ENCODE measurements at regions not wholly inside any gene's neighbourhood (a gene's known extent, or its start where the extent isn't known, plus 50 kb on each side); places are given as distances from the start of the nearest gene placed in this dataset.

- Histone ChIP-seq H3K9me3 (replicated peaks; ENCODE audit: insufficient read depth, low read length) (no peaks in the 10 kb centered on the region), H4K20me1 (ENCODE audit: insufficient read depth, low read length) (no peaks in the 10 kb centered on the region), H3K4me2 (ENCODE audit: low read depth, low read length) (no peak overlapping the region), H3K36me3 (replicated peaks; ENCODE audit: insufficient read depth, low read length) (no peaks in the 10 kb centered on the region), H3K27me3 (replicated peaks; ENCODE audit: insufficient read depth, low read length) (no peaks in the 10 kb centered on the region), H3K27ac (ENCODE audit: low read length) (no peak overlapping the region), H3K4me1 (ENCODE audit: low read length) (no peaks in the 10 kb centered on the region), H2AFZ (ENCODE audit: low read length) (no peak overlapping the region), H3K79me2 (ENCODE audit: low read length) (no peaks in the 10 kb centered on the region), H3K9me2 (replicated peaks; ENCODE audit: insufficient read depth, low read length) (no peaks in the 10 kb centered on the region), H3K9ac (ENCODE audit: low read length) (no peak overlapping the region), H3K4me3 (ENCODE audit: low read length) (no peak overlapping the region), H3F3A (ENCODE audit: insufficient read depth, low read length) (no peaks in the 10 kb centered on the region)
- TF ChIP-seq EZH2phosphoT487 (IDR thresholded peaks at IDR 0.05; ENCODE audit: low read length) (no peak), CTCF (IDR thresholded peaks at IDR 0.05; ENCODE audit: low read length) (no peak), EZH2 (optimal IDR thresholded peaks at IDR 0.05; ENCODE audit: low read depth, low read length) (no peak)
- no peak for DNase-seq
Measured at GRCh38 chr13:63433546-63434150, 2018.0 kb upstream of the PCDH20 start.

GRCh38 chr13:63427170-63427569, 2011.5 kb upstream of the PCDH20 start:
- Histone ChIP-seq H3K27ac (ENCODE audit: low read length) (no peak overlapping the region), H3K9me2 (replicated peaks; ENCODE audit: insufficient read depth, low read length) (no peaks in the 10 kb centered on the region), H3K27me3 (replicated peaks; ENCODE audit: insufficient read depth, low read length) (no peaks in the 10 kb centered on the region), H3K4me3 (ENCODE audit: low read length) (no peak overlapping the region), H3F3A (ENCODE audit: insufficient read depth, low read length) (no peaks in the 10 kb centered on the region), H3K79me2 (ENCODE audit: low read length) (no peaks in the 10 kb centered on the region), H4K20me1 (ENCODE audit: insufficient read depth, low read length) (no peaks in the 10 kb centered on the region), H3K9ac (ENCODE audit: low read length) (no peak overlapping the region), H3K9me3 (replicated peaks; ENCODE audit: insufficient read depth, low read length) (no peaks in the 10 kb centered on the region), H3K36me3 (replicated peaks; ENCODE audit: insufficient read depth, low read length) (no peaks in the 10 kb centered on the region), H3K4me2 (ENCODE audit: low read depth, low read length) (no peak overlapping the region), H2AFZ (ENCODE audit: low read length) (no peak overlapping the region), H3K4me1 (ENCODE audit: low read length) (no peaks in the 10 kb centered on the region)
- no peak for TF ChIP-seq EZH2 (optimal IDR thresholded peaks at IDR 0.05; ENCODE audit: low read depth, low read length)
- no peak for TF ChIP-seq EZH2phosphoT487 (IDR thresholded peaks at IDR 0.05; ENCODE audit: low read length)
- no peak for TF ChIP-seq CTCF (IDR thresholded peaks at IDR 0.05; ENCODE audit: low read length)
- DNase-seq = no peak

- no peak for DNase-seq
- Histone ChIP-seq H2AFZ (ENCODE audit: low read length) (no peak overlapping the region), H4K20me1 (ENCODE audit: insufficient read depth, low read length) (no peaks in the 10 kb centered on the region), H3K4me3 (ENCODE audit: low read length) (no peak overlapping the region), H3F3A (ENCODE audit: insufficient read depth, low read length) (no peaks in the 10 kb centered on the region), H3K79me2 (ENCODE audit: low read length) (no peaks in the 10 kb centered on the region), H3K4me1 (ENCODE audit: low read length) (no peaks in the 10 kb centered on the region), H3K9me2 (replicated peaks; ENCODE audit: insufficient read depth, low read length) (no peaks in the 10 kb centered on the region), H3K9ac (ENCODE audit: low read length) (no peak overlapping the region), H3K27ac (ENCODE audit: low read length) (no peak overlapping the region), H3K4me2 (ENCODE audit: low read depth, low read length) (no peak overlapping the region), H3K27me3 (replicated peaks; ENCODE audit: insufficient read depth, low read length) (no peaks in the 10 kb centered on the region), H3K36me3 (replicated peaks; ENCODE audit: insufficient read depth, low read length) (no peaks in the 10 kb centered on the region), H3K9me3 (replicated peaks; ENCODE audit: insufficient read depth, low read length) (no peaks in the 10 kb centered on the region)
- TF ChIP-seq EZH2phosphoT487 (IDR thresholded peaks at IDR 0.05; ENCODE audit: low read length) (no peak), CTCF (IDR thresholded peaks at IDR 0.05; ENCODE audit: low read length) (no peak), EZH2 (optimal IDR thresholded peaks at IDR 0.05; ENCODE audit: low read depth, low read length) (no peak)
Measured at GRCh38 chr13:63425131-63425530, 2009.5 kb upstream of the PCDH20 start.

Data from MM.1S (cell line).